Erythroblast (primary cell): ENCODE measurements at regions not wholly inside any gene's neighbourhood (a gene's known extent, or its start where the extent isn't known, plus 50 kb on each side); places are given as distances from the start of the nearest gene placed in this dataset.

ENCODE experiments used
- GATA1 ChIP-seq: IDR thresholded peaks from 2 replicates; pipeline ENCODE4 v1.6.1; 2011; ENCODE audit warnings: low read depth, mild to moderate bottlenecking, control low read depth, low read length, moderate library complexity
- POLR2A ChIP-seq: IDR thresholded peaks from 2 replicates; pipeline ENCODE4 v1.6.1; 2011; ENCODE audit warnings: mild to moderate bottlenecking, low read length

- no peak for TF ChIP-seq POLR2A
- TF ChIP-seq GATA1 = no peak
These were observed 84.5 kb upstream of the ATP10A start for GRCh38 chr15:25947323-25948314.
